PC-9 (cell line): ENCODE measurements at regions not wholly inside any gene's neighbourhood (a gene's known extent, or its start where the extent isn't known, plus 50 kb on each side); places are given as distances from the start of the nearest gene placed in this dataset.

Source experiments
- BruUV-seq: library from RNA; stranded (reverse); fragments of 400-500 nt; replicated peaks from 2 replicates; lab custom pipeline; 2021; lab: Mats Ljungman, UMichigan
- CTCF ChIA-PET: fragments of 300-600 bp; sonication (Branson Sonifier 250); formaldehyde crosslinking; loops from one replicate; lab custom pipeline; 2022; ENCODE audit warnings: antibody characterized with exemption; lab: Charles Lee
- POLR2A ChIA-PET: fragments of 300-600 bp; sonication (Branson Sonifier 250); formaldehyde crosslinking; loops from one replicate; lab custom pipeline; 2022; ENCODE audit warnings: antibody characterized with exemption; ENCODE audit not compliant: unreplicated experiment; lab: Charles Lee
- DNase-seq, 2 experiments: peaks; one replicate each; pipeline versions ENCODE4 v3.0.0 to v3.0.0-alpha.2; 2015 to 2022; ENCODE audit warnings: mixed read lengths in 1 of 2
- H2AFZ ChIP-seq: fragments of 200-600 bp; sonication (generic); 2 replicates; pipeline ENCODE4 v1.8.1; 2017; ENCODE audit warnings: antibody characterized with exemption
- H3F3A ChIP-seq: fragments of 200-600 bp; sonication (generic); 2 replicates; pipeline ENCODE4 v1.8.1; 2017; ENCODE audit warnings: antibody characterized with exemption, mild to moderate bottlenecking, low read depth; ENCODE audit not compliant: insufficient read depth
- H3K27ac ChIP-seq: fragments of 200-600 bp; sonication (generic); 2 replicates; pipeline ENCODE4 v1.6.1; 2016; ENCODE audit warnings: mixed run types
- H3K27me3 ChIP-seq: fragments of 200-600 bp; sonication (generic); 2 replicates; pipeline ENCODE4 v1.6.1; 2016; ENCODE audit warnings: low read depth, mixed run types; ENCODE audit not compliant: insufficient read depth
- H3K36me3 ChIP-seq: fragments of 200-600 bp; sonication (generic); 2 replicates; pipeline ENCODE4 v1.6.1; 2016; ENCODE audit warnings: low read depth, mixed run types
- H3K4me1 ChIP-seq: fragments of 200-600 bp; sonication (generic); replicated peaks from 2 replicates; pipeline ENCODE4 v1.6.1; 2016; ENCODE audit warnings: mixed run types; ENCODE audit not compliant: insufficient read depth
- H3K4me2 ChIP-seq: fragments of 200-600 bp; sonication (generic); 2 replicates; pipeline ENCODE4 v1.6.1; 2017; ENCODE audit warnings: mixed run types
- H3K4me3 ChIP-seq: fragments of 200-600 bp; sonication (generic); 2 replicates; pipeline ENCODE4 v1.6.1; 2016; ENCODE audit warnings: mixed run types
- H3K79me2 ChIP-seq: fragments of 200-600 bp; sonication (generic); 2 replicates; pipeline ENCODE4 v1.6.1; 2017; ENCODE audit warnings: low read depth, mixed run types
- H3K9me2 ChIP-seq: fragments of 200-600 bp; sonication (generic); 2 replicates; pipeline ENCODE4 v1.8.1; 2017; ENCODE audit warnings: mild to moderate bottlenecking; ENCODE audit not compliant: insufficient read depth
- H3K9me3 ChIP-seq: fragments of 200-600 bp; sonication (generic); 2 replicates; pipeline ENCODE4 v1.8.1; 2016; ENCODE audit warnings: low read depth; ENCODE audit not compliant: insufficient read depth
- H4K20me1 ChIP-seq: fragments of 200-600 bp; sonication (generic); 2 replicates; pipeline ENCODE4 v1.8.1; 2017; ENCODE audit not compliant: insufficient read depth
- EZH2 ChIP-seq: fragments of 200-600 bp; sonication (generic); IDR thresholded peaks from 2 replicates; pipeline ENCODE4 v1.8.0; 2017; ENCODE audit warnings: antibody characterized with exemption, low read depth
- intact Hi-C: fragments of 100-400 bp; cut with micrococcal nuclease; formaldehyde crosslinking; loops from one replicate; pipeline ENCODE4 v1.10.0; 2022; ENCODE audit not compliant: unreplicated experiment
- TF ChIP-seq, protein P1 (sequence below): fragments of 200-600 bp; sonication (generic); conservative IDR thresholded peaks from 2 replicates; pipeline ENCODE4 v1.6.1; 2017; ENCODE audit warnings: mixed run types, antibody characterized with exemption, mild to moderate bottlenecking, moderate library complexity

DNA sequence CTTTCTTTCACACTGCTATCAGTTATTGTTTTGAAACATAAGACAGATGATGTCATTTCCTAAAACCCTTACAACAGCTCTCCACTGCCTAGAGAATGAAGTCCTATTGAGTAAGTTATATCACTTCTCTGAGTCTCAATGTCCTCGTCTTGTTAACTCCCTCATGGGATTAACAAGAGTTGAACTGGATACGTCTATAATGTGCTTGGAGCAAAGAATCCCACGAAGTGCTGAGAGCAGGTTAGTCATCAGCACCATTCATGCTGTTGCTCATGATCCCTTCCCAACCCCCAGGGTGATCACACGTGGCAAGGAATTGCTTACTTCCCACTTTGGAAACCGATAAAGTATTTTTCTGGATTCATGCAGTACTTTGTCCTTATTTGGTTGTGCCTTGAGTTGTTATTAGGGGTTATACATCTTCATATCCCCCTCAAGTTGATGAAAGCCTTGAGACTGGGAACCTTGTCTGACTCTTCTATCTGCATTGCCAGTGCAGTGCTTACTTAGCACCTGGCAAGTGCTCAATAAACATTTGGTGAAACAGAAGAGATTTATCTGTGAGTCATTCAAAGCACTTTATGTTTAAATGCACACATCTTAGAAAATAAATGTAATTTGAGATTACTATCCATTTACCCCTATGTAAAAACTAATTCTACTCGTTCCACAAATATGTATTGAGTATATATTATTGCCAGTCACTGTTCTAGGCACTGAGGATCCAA, 487.5 kb downstream of the EPM2A start:
- Histone ChIP-seq H4K20me1 (no peaks in the 10 kb centered on the region), H3K9me2 (no peaks in the 10 kb centered on the region), H3K9me3 (peaks cover 5% of the 10 kb centered on the region; the same call in 1 of the 2 replicates), H3K27me3 (no peaks in the 10 kb centered on the region), H3K27ac (peak overlapping the region; percentile 75), H2AFZ (peak overlapping the region; percentile 86), H3K4me3 (peak overlapping the region; percentile 28; the same call in 1 of the 2 replicates), H3K4me1 (peaks cover 17% of the 10 kb centered on the region), H3F3A (peaks cover 13% of the 10 kb centered on the region; the same call in 1 of the 2 replicates), H3K4me2 (peak overlapping the region; percentile 60), H3K79me2 (no peaks in the 10 kb centered on the region), H3K36me3 (no peaks in the 10 kb centered on the region)
- BruUV-seq: no TSS peak
- TF ChIP-seq EZH2: no peak
- TF ChIP-seq, protein P1, sequence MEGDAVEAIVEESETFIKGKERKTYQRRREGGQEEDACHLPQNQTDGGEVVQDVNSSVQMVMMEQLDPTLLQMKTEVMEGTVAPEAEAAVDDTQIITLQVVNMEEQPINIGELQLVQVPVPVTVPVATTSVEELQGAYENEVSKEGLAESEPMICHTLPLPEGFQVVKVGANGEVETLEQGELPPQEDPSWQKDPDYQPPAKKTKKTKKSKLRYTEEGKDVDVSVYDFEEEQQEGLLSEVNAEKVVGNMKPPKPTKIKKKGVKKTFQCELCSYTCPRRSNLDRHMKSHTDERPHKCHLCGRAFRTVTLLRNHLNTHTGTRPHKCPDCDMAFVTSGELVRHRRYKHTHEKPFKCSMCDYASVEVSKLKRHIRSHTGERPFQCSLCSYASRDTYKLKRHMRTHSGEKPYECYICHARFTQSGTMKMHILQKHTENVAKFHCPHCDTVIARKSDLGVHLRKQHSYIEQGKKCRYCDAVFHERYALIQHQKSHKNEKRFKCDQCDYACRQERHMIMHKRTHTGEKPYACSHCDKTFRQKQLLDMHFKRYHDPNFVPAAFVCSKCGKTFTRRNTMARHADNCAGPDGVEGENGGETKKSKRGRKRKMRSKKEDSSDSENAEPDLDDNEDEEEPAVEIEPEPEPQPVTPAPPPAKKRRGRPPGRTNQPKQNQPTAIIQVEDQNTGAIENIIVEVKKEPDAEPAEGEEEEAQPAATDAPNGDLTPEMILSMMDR: no peak
- intact Hi-C loops: no loop called here
- CTCF ChIA-PET: no interaction called here
- POLR2A ChIA-PET: no interaction called here
- peak in 1 of 2 experiments; percentile 66 for DNase-seq

DNA sequence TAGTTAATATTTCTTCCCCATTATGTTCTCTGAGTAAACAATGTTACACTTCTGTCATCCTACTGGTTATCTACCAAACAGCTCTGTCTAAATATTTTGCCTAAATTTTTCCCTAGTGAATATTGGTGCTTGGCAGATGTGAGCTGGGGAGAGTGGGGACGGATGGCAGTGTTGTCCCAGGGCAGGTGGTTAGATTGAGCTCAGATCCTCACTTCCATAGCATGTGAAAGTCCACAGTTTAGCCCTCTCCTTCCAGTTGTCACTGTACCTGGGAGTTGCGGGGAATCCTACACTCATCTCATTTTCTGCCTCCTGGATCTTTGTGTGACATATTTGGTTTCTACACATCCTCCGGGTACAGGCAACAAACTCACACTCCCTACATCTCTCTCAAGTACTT, 484.9 kb downstream of the EPM2A start:
- intact Hi-C loops: no loop called here
- BruUV-seq: no TSS peak
- H3K79me2 ChIP-seq: no peaks in the 10 kb centered on the region
- H3K4me3 ChIP-seq: no peak overlapping the region
- ChIA-PET CTCF (no interaction called here), POLR2A (interaction anchor here (0.6 kb wide), 1 partner anchor 16 kb away, joined by 4 read pairs; no protein-coding TSS in a partner anchor)
- H3K4me2 ChIP-seq: no peak overlapping the region
- H3K4me1 ChIP-seq: peaks cover 17% of the 10 kb centered on the region
- no peaks in the 10 kb centered on the region for H3K27me3 ChIP-seq
- H2AFZ ChIP-seq: no peak overlapping the region
- H3K27ac ChIP-seq: no peak overlapping the region
- H3F3A ChIP-seq: peaks cover 13% of the 10 kb centered on the region; the same call in 1 of the 2 replicates
- H3K9me3 ChIP-seq: peaks cover 5% of the 10 kb centered on the region; the same call in 1 of the 2 replicates
- no peaks in the 10 kb centered on the region for H3K9me2 ChIP-seq
- no peak for DNase-seq
- H4K20me1 ChIP-seq: no peaks in the 10 kb centered on the region
- H3K36me3 ChIP-seq: no peaks in the 10 kb centered on the region
- TF ChIP-seq EZH2: no peak
- TF ChIP-seq, protein P1: no peak

DNA sequence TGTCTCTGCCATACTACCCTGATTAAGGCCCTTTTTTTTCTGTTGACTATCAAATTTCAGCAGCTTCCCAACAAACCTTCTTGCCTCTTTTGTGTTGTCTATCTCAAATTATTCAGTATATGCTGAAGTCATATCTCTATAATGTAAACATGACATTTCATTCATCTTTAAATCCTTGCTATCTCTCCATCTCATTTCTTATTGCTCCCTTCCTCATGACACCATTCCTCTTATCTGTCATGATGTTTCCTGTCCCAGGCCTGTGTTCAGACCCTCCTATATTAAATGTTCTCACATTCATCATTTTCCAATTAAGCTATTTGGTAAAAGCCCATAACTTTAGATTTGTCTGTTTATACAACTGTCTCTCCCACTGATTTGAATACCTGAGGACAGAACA, 482.6 kb downstream of the EPM2A start:
- ChIA-PET CTCF (no interaction called here), POLR2A (no interaction called here)
- BruUV-seq: no TSS peak
- no peaks in the 10 kb centered on the region for H3K36me3 ChIP-seq
- no peaks in the 10 kb centered on the region for H3K79me2 ChIP-seq
- DNase-seq: no peak
- no peak overlapping the region for H3K4me3 ChIP-seq
- H3F3A ChIP-seq: peaks cover 7% of the 10 kb centered on the region; the same call in 1 of the 2 replicates
- H3K27ac ChIP-seq: no peak overlapping the region
- peaks cover 5% of the 10 kb centered on the region; the same call in 1 of the 2 replicates for H3K9me3 ChIP-seq
- H3K4me1 ChIP-seq: peaks cover 7% of the 10 kb centered on the region
- H3K27me3 ChIP-seq: no peaks in the 10 kb centered on the region
- TF ChIP-seq EZH2: no peak
- TF ChIP-seq, protein P1: no peak
- no peaks in the 10 kb centered on the region for H4K20me1 ChIP-seq
- H2AFZ ChIP-seq: no peak overlapping the region
- no peak overlapping the region for H3K4me2 ChIP-seq
- intact Hi-C loops: no loop called here
- no peaks in the 10 kb centered on the region for H3K9me2 ChIP-seq
